OCI-LY7 (cell line): ENCODE measurements at regions not wholly inside any gene's neighbourhood (a gene's known extent, or its start where the extent isn't known, plus 50 kb on each side); places are given as distances from the start of the nearest gene placed in this dataset.

Experiments used
- BruUV-seq: library from RNA; stranded (reverse); fragments of 400-500 nt; replicated peaks from 2 replicates; lab custom pipeline; 2021; lab: Mats Ljungman, UMichigan
- CTCF ChIA-PET: fragments of 300-600 bp; sonication (Branson Sonifier 250); formaldehyde crosslinking; loops from one replicate; lab custom pipeline; 2022; ENCODE audit warnings: antibody characterized with exemption; ENCODE audit not compliant: unreplicated experiment; lab: Charles Lee
- POLR2A ChIA-PET: fragments of 300-600 bp; sonication (Branson Sonifier 250); formaldehyde crosslinking; loops from one replicate; lab custom pipeline; 2022; ENCODE audit warnings: antibody characterized with exemption; lab: Charles Lee
- DNase-seq: peaks from one replicate; pipeline ENCODE4 v3.0.0-alpha.2; 2015; ENCODE audit warnings: low spot score
- H2AFZ ChIP-seq: fragments of 200-600 bp; sonication (generic), shearing (Covaris generic); 2 replicates; pipeline ENCODE4 v1.6.1; 2014; ENCODE audit warnings: mild to moderate bottlenecking, antibody characterized with exemption, low read length, moderate library complexity
- H3K27ac ChIP-seq: fragments of 200-600 bp; sonication (generic); 2 replicates; pipeline ENCODE4 v1.5.1; 2014; ENCODE audit warnings: mixed run types, low read depth, mild to moderate bottlenecking, moderate library complexity, low read length, inconsistent platforms; ENCODE audit not compliant: poor library complexity, severe bottlenecking
- H3K36me3 ChIP-seq: fragments of 200-600 bp; sonication (generic); 2 replicates; pipeline ENCODE4 v1.6.1; 2014; ENCODE audit warnings: mild to moderate bottlenecking, antibody characterized with exemption, low read length, moderate library complexity, mixed read lengths; ENCODE audit not compliant: insufficient read depth
- H3K4me1 ChIP-seq: fragments of 200-600 bp; sonication (generic); 2 replicates; pipeline ENCODE4 v1.5.1; 2014; ENCODE audit warnings: mild to moderate bottlenecking, low read length; ENCODE audit not compliant: insufficient read depth, poor library complexity, severe bottlenecking
- H3K4me2 ChIP-seq: fragments of 200-600 bp; sonication (generic); 2 replicates; pipeline ENCODE4 v1.6.1; 2014; ENCODE audit warnings: mild to moderate bottlenecking, low read length
- H3K4me3 ChIP-seq: fragments of 200-600 bp; sonication (generic); 2 replicates; pipeline ENCODE4 v1.5.1; 2014; ENCODE audit warnings: mild to moderate bottlenecking, low read depth, low read length; ENCODE audit not compliant: poor library complexity, severe bottlenecking
- H3K79me2 ChIP-seq: fragments of 200-600 bp; sonication (generic); 2 replicates; pipeline ENCODE4 v1.6.1; 2016; ENCODE audit warnings: low read depth, mild to moderate bottlenecking, low read length, moderate library complexity, mixed read lengths; ENCODE audit not compliant: insufficient read depth
- H3K9me2 ChIP-seq: fragments of 200-600 bp; sonication (generic); 2 replicates; pipeline ENCODE4 v1.6.1; 2016; ENCODE audit warnings: mild to moderate bottlenecking, low read length, mixed read lengths; ENCODE audit not compliant: insufficient read depth
- H3K9me3 ChIP-seq: fragments of 200-600 bp; sonication (generic); 2 replicates; pipeline ENCODE4 v1.6.1; 2014; ENCODE audit warnings: mild to moderate bottlenecking, mixed run types, low read length, mixed read lengths
- H4K20me1 ChIP-seq: fragments of 200-600 bp; sonication (generic); 2 replicates; pipeline ENCODE4 v1.6.1; 2014; ENCODE audit warnings: mild to moderate bottlenecking, antibody characterized with exemption, low read length, moderate library complexity, mixed read lengths; ENCODE audit not compliant: insufficient read depth
- EZH2phosphoT487 ChIP-seq: fragments of 200-600 bp; sonication (generic); IDR thresholded peaks from 2 replicates; pipeline ENCODE4 v1.6.1; 2018; ENCODE audit warnings: low read depth, borderline replicate concordance, mild to moderate bottlenecking, mixed run types, antibody characterized with exemption, low read length, moderate library complexity, mixed read lengths
- intact Hi-C: fragments of 100-400 bp; cut with micrococcal nuclease; formaldehyde crosslinking; loops from one replicate; pipeline ENCODE4 v1.10.0; 2022; ENCODE audit not compliant: unreplicated experiment
- TF ChIP-seq, protein P1 (sequence below): fragments of 200-600 bp; sonication (generic); conservative IDR thresholded peaks from 2 replicates; pipeline ENCODE4 v1.5.1; 2014; ENCODE audit warnings: mild to moderate bottlenecking, antibody characterized with exemption, low read length, moderate library complexity, mixed read lengths

DNA sequence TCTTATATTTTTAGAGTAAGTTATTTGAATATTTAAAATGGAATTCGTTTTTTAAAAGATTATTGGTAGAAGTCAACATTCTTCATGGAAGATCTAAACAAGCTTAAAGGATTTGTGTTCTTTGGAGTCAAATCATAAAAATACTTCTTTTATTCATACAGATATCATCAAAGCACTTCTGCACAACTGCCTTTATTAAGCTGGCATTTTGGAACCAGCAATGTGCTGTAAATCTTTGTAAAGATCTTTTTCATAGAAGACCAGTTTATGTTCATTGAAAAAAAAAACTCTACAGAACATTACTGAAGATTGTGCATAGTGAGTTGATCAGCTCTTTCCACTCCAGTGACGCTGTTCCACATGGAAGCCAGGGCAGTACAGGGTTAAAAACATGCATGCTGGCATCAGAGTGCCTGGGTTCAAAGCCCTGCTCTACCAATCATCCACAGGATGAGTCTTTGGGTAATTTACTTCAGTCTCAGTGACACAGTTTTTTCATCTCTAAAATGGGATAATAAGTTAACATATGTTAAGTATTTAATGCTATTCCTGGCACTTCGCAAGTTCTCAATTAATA lies 109.6 kb upstream of the SLC38A4 start:
- TF ChIP-seq, protein P1, sequence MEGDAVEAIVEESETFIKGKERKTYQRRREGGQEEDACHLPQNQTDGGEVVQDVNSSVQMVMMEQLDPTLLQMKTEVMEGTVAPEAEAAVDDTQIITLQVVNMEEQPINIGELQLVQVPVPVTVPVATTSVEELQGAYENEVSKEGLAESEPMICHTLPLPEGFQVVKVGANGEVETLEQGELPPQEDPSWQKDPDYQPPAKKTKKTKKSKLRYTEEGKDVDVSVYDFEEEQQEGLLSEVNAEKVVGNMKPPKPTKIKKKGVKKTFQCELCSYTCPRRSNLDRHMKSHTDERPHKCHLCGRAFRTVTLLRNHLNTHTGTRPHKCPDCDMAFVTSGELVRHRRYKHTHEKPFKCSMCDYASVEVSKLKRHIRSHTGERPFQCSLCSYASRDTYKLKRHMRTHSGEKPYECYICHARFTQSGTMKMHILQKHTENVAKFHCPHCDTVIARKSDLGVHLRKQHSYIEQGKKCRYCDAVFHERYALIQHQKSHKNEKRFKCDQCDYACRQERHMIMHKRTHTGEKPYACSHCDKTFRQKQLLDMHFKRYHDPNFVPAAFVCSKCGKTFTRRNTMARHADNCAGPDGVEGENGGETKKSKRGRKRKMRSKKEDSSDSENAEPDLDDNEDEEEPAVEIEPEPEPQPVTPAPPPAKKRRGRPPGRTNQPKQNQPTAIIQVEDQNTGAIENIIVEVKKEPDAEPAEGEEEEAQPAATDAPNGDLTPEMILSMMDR = no peak
- no peak for TF ChIP-seq EZH2phosphoT487
- POLR2A ChIA-PET = interaction anchor here (0.7 to 1.0 kb wide), 2 partner anchors 9 to 95 kb away, joined by 3 to 4 read pairs; no protein-coding TSS in a partner anchor
- BruUV-seq = no TSS peak
- Histone ChIP-seq H3K4me3 (no peak overlapping the region), H3K4me2 (no peak overlapping the region), H3K79me2 (no peaks in the 10 kb centered on the region), H2AFZ (no peak overlapping the region), H3K9me2 (no peaks in the 10 kb centered on the region), H3K27ac (no peak overlapping the region), H3K36me3 (no peaks in the 10 kb centered on the region), H3K4me1 (no peaks in the 10 kb centered on the region), H4K20me1 (no peaks in the 10 kb centered on the region), H3K9me3 (no peaks in the 10 kb centered on the region)
- CTCF ChIA-PET = no interaction called here
- intact Hi-C loops = no loop called here
- no peak for DNase-seq

- intact Hi-C loops = no loop called here
- no peaks in the 10 kb centered on the region for H3K79me2 ChIP-seq
- ChIA-PET POLR2A (interaction anchor here (0.7 to 1.0 kb wide), 2 partner anchors 10 to 94 kb away, joined by 3 to 4 read pairs; no protein-coding TSS in a partner anchor), CTCF (no interaction called here)
- H3K4me1 ChIP-seq = no peaks in the 10 kb centered on the region
- no peaks in the 10 kb centered on the region for H3K9me2 ChIP-seq
- no peak overlapping the region for H3K4me2 ChIP-seq
- no peak overlapping the region for H3K27ac ChIP-seq
- TF ChIP-seq EZH2phosphoT487 = no peak
- TF ChIP-seq, protein P1 = no peak
- no peaks in the 10 kb centered on the region for H3K36me3 ChIP-seq
- no peaks in the 10 kb centered on the region for H4K20me1 ChIP-seq
- no peak overlapping the region for H3K4me3 ChIP-seq
- no peak overlapping the region for H2AFZ ChIP-seq
- no peaks in the 10 kb centered on the region for H3K9me3 ChIP-seq
- no peak for DNase-seq
- BruUV-seq = no TSS peak
Measured at GRCh38 chr12:46936042-46936441, 110.2 kb upstream of the SLC38A4 start.

GRCh38 chr12:46938071-46938678 lies 112.4 kb upstream of the SLC38A4 start:
- H3K4me3 ChIP-seq = no peak overlapping the region
- H3K9me2 ChIP-seq = no peaks in the 10 kb centered on the region
- ChIA-PET CTCF (no interaction called here), POLR2A (no interaction called here)
- no peak overlapping the region for H3K4me2 ChIP-seq
- H2AFZ ChIP-seq = no peak overlapping the region
- H3K9me3 ChIP-seq = no peaks in the 10 kb centered on the region
- H3K36me3 ChIP-seq = no peaks in the 10 kb centered on the region
- no peaks in the 10 kb centered on the region for H3K79me2 ChIP-seq
- intact Hi-C loops = no loop called here
- BruUV-seq = no TSS peak
- H3K27ac ChIP-seq = no peak overlapping the region
- no peaks in the 10 kb centered on the region for H3K4me1 ChIP-seq
- no peaks in the 10 kb centered on the region for H4K20me1 ChIP-seq
- no peak for DNase-seq
- TF ChIP-seq, protein P1 = no peak
- no peak for TF ChIP-seq EZH2phosphoT487
